Mesenchymal stem cell (in vitro differentiated cells and primary cell): ENCODE measurements at regions not wholly inside any gene's neighbourhood (a gene's known extent, or its start where the extent isn't known, plus 50 kb on each side); places are given as distances from the start of the nearest gene placed in this dataset.

Experiments used
- DNase-seq: peaks from one replicate; pipeline ENCODE4 v3.0.0-alpha.2; 2013
- H2AFZ ChIP-seq: one replicate; pipeline ENCODE4 v1.6.1; 2013; ENCODE audit warnings: low read depth, mild to moderate bottlenecking, control low read depth, inconsistent platforms, low read length, moderate library complexity
- H2AK5ac ChIP-seq: 2 replicates; pipeline ENCODE4 v1.6.1; 2013; ENCODE audit warnings: low read length, moderate library complexity, mild to moderate bottlenecking, inconsistent platforms; ENCODE audit not compliant: severe bottlenecking
- H2BK120ac ChIP-seq: one replicate; pipeline ENCODE4 v1.6.1; 2013; ENCODE audit warnings: low read depth, mild to moderate bottlenecking, inconsistent platforms, low read length, moderate library complexity
- H2BK12ac ChIP-seq, 2 experiments: one replicate each; pipeline ENCODE4 v1.6.1; 2013; ENCODE audit warnings: inconsistent platforms in 2 of 2, low read length in 2 of 2, mild to moderate bottlenecking in 2 of 2, moderate library complexity in 2 of 2, control low read depth in 1 of 2
- H2BK15ac ChIP-seq: one replicate; pipeline ENCODE4 v1.6.1; 2013; ENCODE audit warnings: mild to moderate bottlenecking, low read depth, inconsistent platforms; ENCODE audit not compliant: poor library complexity, severe bottlenecking
- H2BK5ac ChIP-seq: 2 replicates; pipeline ENCODE4 v1.6.1; 2013; ENCODE audit warnings: low read depth, mild to moderate bottlenecking, low read length, control low read depth, inconsistent platforms; ENCODE audit not compliant: poor library complexity, severe bottlenecking
- H3K14ac ChIP-seq, 2 experiments: one replicate each; pipeline ENCODE4 v1.6.1; 2013; ENCODE audit warnings: inconsistent platforms in 2 of 2, low read length in 2 of 2, control low read depth in 1 of 2, mild to moderate bottlenecking in 1 of 2, moderate library complexity in 1 of 2
- H3K18ac ChIP-seq, 2 experiments: one replicate each; pipeline ENCODE4 v1.6.1; 2013; ENCODE audit warnings: inconsistent platforms in 2 of 2, low read length in 2 of 2, control low read depth in 1 of 2, low read depth in 1 of 2, mild to moderate bottlenecking in 1 of 2
- H3K23ac ChIP-seq, 2 experiments: one replicate each; pipeline ENCODE4 v1.6.1; 2013; ENCODE audit warnings: inconsistent platforms in 2 of 2, low read length in 2 of 2, mild to moderate bottlenecking in 2 of 2, moderate library complexity in 2 of 2, control low read depth in 1 of 2
- H3K27ac ChIP-seq: 2 replicates; pipeline ENCODE4 v1.5.1; 2013; ENCODE audit warnings: mild to moderate bottlenecking, moderate library complexity, low read length, control low read depth, inconsistent platforms; ENCODE audit not compliant: poor library complexity, severe bottlenecking
- H3K27me3 ChIP-seq, 2 experiments: 2 replicates each; pipeline versions ENCODE4 v1.6.1 to v1.7.0; 2013; ENCODE audit warnings: low read length in 2 of 2, mild to moderate bottlenecking in 2 of 2, moderate library complexity in 2 of 2, control low read depth in 1 of 2, inconsistent platforms in 1 of 2; ENCODE audit not compliant: control insufficient read depth in 1 of 2, insufficient read depth in 1 of 2
- H3K36me3 ChIP-seq, 2 experiments: 2 replicates each; pipeline versions ENCODE4 v1.6.1 to v1.7.0; 2013; ENCODE audit warnings: low read length in 2 of 2, control low read depth in 1 of 2, inconsistent platforms in 1 of 2, low read depth in 1 of 2, mild to moderate bottlenecking in 1 of 2; ENCODE audit not compliant: insufficient read depth in 2 of 2, control insufficient read depth in 1 of 2
- H3K4ac ChIP-seq, 2 experiments: one replicate each; pipeline ENCODE4 v1.6.1; 2013; ENCODE audit warnings: inconsistent platforms in 2 of 2, low read length in 2 of 2, mild to moderate bottlenecking in 2 of 2, moderate library complexity in 2 of 2, control low read depth in 1 of 2, low read depth in 1 of 2
- H3K4me1 ChIP-seq: 2 replicates; pipeline ENCODE4 v1.6.1; 2013; ENCODE audit warnings: low read depth, low read length, control low read depth; ENCODE audit not compliant: control insufficient read depth, insufficient read depth
- H3K4me2 ChIP-seq: 2 replicates; pipeline ENCODE4 v1.6.1; 2013; ENCODE audit warnings: low read length, mild to moderate bottlenecking, inconsistent platforms; ENCODE audit not compliant: poor library complexity, severe bottlenecking
- H3K4me3 ChIP-seq, 2 experiments: 2 replicates each; pipeline versions ENCODE4 v1.5.1 to v1.7.0; 2013; ENCODE audit warnings: low read length in 2 of 2, mild to moderate bottlenecking in 2 of 2, control low read depth in 1 of 2, low read depth in 1 of 2; ENCODE audit not compliant: insufficient read depth in 1 of 2
- H3K79me1 ChIP-seq: replicated peaks from 2 replicates; pipeline ENCODE4 v1.6.1; 2013; ENCODE audit warnings: mild to moderate bottlenecking, control low read depth, low read length, inconsistent platforms; ENCODE audit not compliant: poor library complexity, severe bottlenecking
- H3K9ac ChIP-seq: 2 replicates; pipeline ENCODE4 v1.7.0; 2013; ENCODE audit warnings: mild to moderate bottlenecking, low read length, moderate library complexity
- H3K9me3 ChIP-seq: 2 replicates; pipeline ENCODE4 v1.7.0; 2013; ENCODE audit warnings: mild to moderate bottlenecking, low read length; ENCODE audit not compliant: control insufficient read depth
- H4K8ac ChIP-seq: one replicate; pipeline ENCODE4 v1.6.1; 2013; ENCODE audit warnings: inconsistent platforms, mild to moderate bottlenecking, low read length, moderate library complexity
- H4K91ac ChIP-seq: one replicate; pipeline ENCODE4 v1.6.1; 2013; ENCODE audit warnings: mild to moderate bottlenecking, low read length, inconsistent platforms
- WGBS: methylation state at CpG from one replicate; pipeline ENCODE4 v1.1.7; 2013; ENCODE audit warnings: mixed read lengths; 5-methylcytosine and 5-hydroxymethylcytosine counted together

DNA sequence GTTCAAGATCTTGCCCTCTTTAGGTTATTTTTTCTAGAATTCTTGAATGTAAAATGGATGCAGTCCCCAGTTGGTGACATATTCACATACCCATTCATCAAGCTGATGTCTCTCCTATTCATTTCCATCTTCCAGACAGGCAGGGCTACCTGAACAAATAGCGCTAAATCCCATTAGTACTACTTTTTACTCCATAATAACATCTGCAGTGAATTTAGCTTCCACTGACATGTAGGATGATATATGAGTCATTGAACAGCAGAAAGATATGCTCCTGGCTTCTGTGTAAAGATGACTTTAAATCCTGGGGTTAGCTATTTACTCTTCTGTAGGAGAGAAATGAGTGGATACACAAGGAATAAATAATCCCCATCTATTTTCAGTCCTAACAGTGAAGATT is 194.7 kb downstream of the RND3 start:
- no peak overlapping the region for H2BK120ac ChIP-seq
- H3K4me2 ChIP-seq = no peak overlapping the region
- no peaks in the 10 kb centered on the region for H3K79me1 ChIP-seq
- H2AFZ ChIP-seq = no peak overlapping the region
- no peak overlapping the region for H4K8ac ChIP-seq
- H2BK12ac ChIP-seq = no peak overlapping the region
- no peaks in the 10 kb centered on the region for H3K4me1 ChIP-seq
- no peak overlapping the region for H3K27ac ChIP-seq
- H3K4ac ChIP-seq = no peak overlapping the region
- no peak overlapping the region for H3K23ac ChIP-seq
- no peak overlapping the region for H3K4me3 ChIP-seq
- no peak overlapping the region for H3K18ac ChIP-seq
- WGBS = 100% methylated on average over 1 of the region's 1 CpG
- H4K91ac ChIP-seq = no peak overlapping the region
- H3K27me3 ChIP-seq = no peaks in the 10 kb centered on the region
- H2BK5ac ChIP-seq = no peak overlapping the region
- H3K36me3 ChIP-seq = no peaks in the 10 kb centered on the region
- H3K9ac ChIP-seq = no peak overlapping the region
- H3K9me3 ChIP-seq = no peaks in the 10 kb centered on the region
- DNase-seq = no peak
- no peak overlapping the region for H3K14ac ChIP-seq
- H2BK15ac ChIP-seq = no peak overlapping the region
- no peak overlapping the region for H2AK5ac ChIP-seq

DNA sequence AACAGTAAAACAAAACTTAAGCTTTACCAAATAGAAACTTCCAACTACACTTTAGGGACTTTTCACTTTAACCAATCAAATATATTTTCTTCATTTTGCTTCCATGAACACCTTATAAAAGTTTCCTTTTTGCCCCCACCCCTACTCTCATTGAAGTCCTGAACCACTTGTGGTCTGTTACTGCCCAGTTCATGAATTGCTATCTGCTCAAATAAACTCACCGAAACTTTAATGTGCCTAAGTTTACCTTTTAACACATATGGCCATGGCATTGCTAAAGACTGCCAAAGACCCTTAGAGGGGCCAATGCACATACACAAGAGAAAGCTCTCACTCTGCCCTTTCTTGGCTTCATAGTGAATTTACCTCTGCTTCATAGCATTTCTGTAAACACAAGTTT is 195.3 kb downstream of the RND3 start:
- Histone ChIP-seq H3K18ac (no peak overlapping the region), H3K4me3 (no peak overlapping the region), H3K27ac (no peak overlapping the region), H3K79me1 (no peaks in the 10 kb centered on the region), H3K23ac (no peak overlapping the region), H2BK15ac (no peak overlapping the region), H3K9ac (no peak overlapping the region), H3K4ac (no peak overlapping the region), H3K4me2 (no peak overlapping the region), H2BK120ac (no peak overlapping the region), H4K91ac (no peak overlapping the region), H4K8ac (no peak overlapping the region), H3K27me3 (no peaks in the 10 kb centered on the region), H2AFZ (no peak overlapping the region), H3K9me3 (no peaks in the 10 kb centered on the region), H2BK5ac (no peak overlapping the region), H2BK12ac (no peak overlapping the region), H3K14ac (no peak overlapping the region), H3K36me3 (no peaks in the 10 kb centered on the region), H3K4me1 (no peaks in the 10 kb centered on the region), H2AK5ac (no peak overlapping the region)
- WGBS = 100% methylated on average over 1 of the region's 1 CpG
- DNase-seq = no peak

- Histone ChIP-seq H2AFZ (no peak overlapping the region), H3K79me1 (no peaks in the 10 kb centered on the region), H3K4ac (no peak overlapping the region), H2BK12ac (no peak overlapping the region), H3K23ac (no peak overlapping the region), H3K4me1 (no peaks in the 10 kb centered on the region), H3K27ac (no peak overlapping the region), H3K9ac (no peak overlapping the region), H3K9me3 (no peaks in the 10 kb centered on the region), H3K4me3 (no peak overlapping the region), H3K36me3 (no peaks in the 10 kb centered on the region), H4K91ac (no peak overlapping the region), H2BK15ac (no peak overlapping the region), H2BK120ac (no peak overlapping the region), H4K8ac (peak overlapping the region; percentile 9), H3K4me2 (no peak overlapping the region), H3K27me3 (no peaks in the 10 kb centered on the region), H2AK5ac (no peak overlapping the region), H3K14ac (no peak overlapping the region), H3K18ac (no peak overlapping the region), H2BK5ac (no peak overlapping the region)
- DNase-seq = no peak
- WGBS = 96% methylated on average over 5 of the region's 6 CpGs
Measured at GRCh38 chr2:150286730-150287362, 200.6 kb downstream of the RND3 start.

DNA sequence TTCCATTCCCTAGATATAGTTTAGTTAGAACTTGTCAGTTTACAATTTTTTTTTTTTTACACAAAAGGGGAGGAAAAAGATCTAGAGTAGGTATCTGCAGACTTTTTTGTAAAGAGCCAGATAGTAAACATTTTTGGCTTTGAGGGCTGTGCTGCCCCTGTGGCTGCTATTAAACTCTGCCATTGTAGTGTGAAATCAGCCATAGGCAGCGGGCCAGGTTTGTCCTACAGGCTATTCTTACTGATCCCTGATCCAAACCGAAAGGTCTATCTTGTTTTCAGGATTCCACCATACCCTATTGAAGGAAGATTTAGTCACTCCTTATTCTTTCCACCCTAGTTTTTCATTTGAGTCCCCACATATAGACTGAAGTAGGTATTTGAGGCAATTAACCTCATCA is 203.4 kb downstream of the RND3 start:
- Histone ChIP-seq H3K4me3 (no peak overlapping the region), H3K79me1 (no peaks in the 10 kb centered on the region), H4K8ac (no peak overlapping the region), H2BK12ac (no peak overlapping the region), H3K9ac (no peak overlapping the region), H2AFZ (no peak overlapping the region), H2BK120ac (no peak overlapping the region), H2BK15ac (no peak overlapping the region), H3K36me3 (no peaks in the 10 kb centered on the region), H3K4me1 (no peaks in the 10 kb centered on the region), H2BK5ac (no peak overlapping the region), H3K23ac (no peak overlapping the region), H3K27me3 (no peaks in the 10 kb centered on the region), H3K27ac (no peak overlapping the region), H3K14ac (no peak overlapping the region), H3K4me2 (no peak overlapping the region), H3K4ac (no peak overlapping the region), H2AK5ac (no peak overlapping the region), H4K91ac (no peak overlapping the region), H3K18ac (no peak overlapping the region), H3K9me3 (no peaks in the 10 kb centered on the region)
- DNase-seq = no peak
- WGBS = 100% methylated on average over 2 of the region's 2 CpGs
